Fibroblast of mammary gland (primary cell): ENCODE measurements at regions not wholly inside any gene's neighbourhood (a gene's known extent, or its start where the extent isn't known, plus 50 kb on each side); places are given as distances from the start of the nearest gene placed in this dataset.
"Not testable (repeated sequence)": the region's sequence is repeated elsewhere in the genome, so short reads cannot be mapped to it uniquely, and the experiment has no call there.

Experiments used
- DNase-seq: peaks from one replicate; pipeline ENCODE4 v3.0.0-alpha.2; 2010; ENCODE audit warnings: low read depth
- H3K4me3 ChIP-seq: 2 replicates; pipeline ENCODE4 v1.5.1; 2011; ENCODE audit warnings: low read depth, mild to moderate bottlenecking, low read length, moderate library complexity; ENCODE audit not compliant: control insufficient read depth
- CTCF ChIP-seq: conservative IDR thresholded peaks from 2 replicates; pipeline ENCODE4 v1.5.1; 2011; ENCODE audit warnings: low read depth, low read length, inconsistent platforms; ENCODE audit not compliant: control insufficient read depth, insufficient read depth

GRCh38 chr2:67904566-67904965 is 158.2 kb downstream of the C1D start:
- no peak for DNase-seq
- no peak for TF ChIP-seq CTCF
- H3K4me3 ChIP-seq: no peak overlapping the region

- no peak overlapping the region for H3K4me3 ChIP-seq
- TF ChIP-seq CTCF: no peak
- no peak for DNase-seq
These were observed 157.8 kb downstream of the C1D start for GRCh38 chr2:67904966-67905365.

GRCh38 chr2:67906547-67906946 is 156.3 kb downstream of the C1D start:
- not testable (repeated sequence) for H3K4me3 ChIP-seq, DNase-seq

GRCh38 chr2:67917332-67918054 is 145.3 kb downstream of the C1D start:
- H3K4me3 ChIP-seq: no peak overlapping the region
- no peak for TF ChIP-seq CTCF
- peak; percentile 96 for DNase-seq

GRCh38 chr2:67918471-67918870 is 144.3 kb downstream of the C1D start:
- DNase-seq: no peak
- no peak overlapping the region for H3K4me3 ChIP-seq
- TF ChIP-seq CTCF: no peak

GRCh38 chr2:67919490-67919889 is 143.3 kb downstream of the C1D start:
- H3K4me3 ChIP-seq: no peak overlapping the region
- TF ChIP-seq CTCF: no peak
- no peak for DNase-seq

- no peak overlapping the region for H3K4me3 ChIP-seq
- no peak for DNase-seq
- no peak for TF ChIP-seq CTCF
These were observed 140.6 kb downstream of the C1D start for GRCh38 chr2:67922080-67922785.
